NCI-H82 (cell line): ENCODE measurements at regions not wholly inside any gene's neighbourhood (a gene's known extent, or its start where the extent isn't known, plus 50 kb on each side); places are given as distances from the start of the nearest gene placed in this dataset.
A peak's percentile ranks its signal among the peaks of the same experiment; 100 is the strongest.

Experiments
- DNase-seq: peaks from one replicate; lab custom pipeline; 2025; lab: John Stamatoyannopoulos, UW

- no peak for DNase-seq
These were observed 171.1 kb downstream of the ZFP36L2 start for GRCh38 chr2:43055086-43055912.

- DNase-seq = peak; percentile 20
These were observed 172.0 kb downstream of the ZFP36L2 start for GRCh38 chr2:43054367-43054766.

DNA sequence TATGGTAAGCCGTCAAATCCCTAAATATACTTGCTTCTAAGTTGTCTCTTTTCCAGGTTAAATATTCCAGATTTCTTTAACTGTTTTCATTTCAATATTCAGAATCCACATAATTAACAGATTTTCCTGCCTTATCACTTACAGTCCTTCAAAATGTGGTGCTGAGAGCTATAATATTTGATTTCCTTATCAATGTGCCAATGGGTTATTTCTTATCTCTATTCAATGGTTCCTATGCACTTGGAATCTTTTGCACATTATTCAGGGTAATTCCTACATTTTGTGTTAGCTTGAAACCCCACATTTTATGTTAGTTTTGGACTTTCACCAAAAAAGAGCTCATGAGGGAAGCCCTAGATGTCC, 173.5 kb downstream of the ZFP36L2 start:
- no peak for DNase-seq

DNA sequence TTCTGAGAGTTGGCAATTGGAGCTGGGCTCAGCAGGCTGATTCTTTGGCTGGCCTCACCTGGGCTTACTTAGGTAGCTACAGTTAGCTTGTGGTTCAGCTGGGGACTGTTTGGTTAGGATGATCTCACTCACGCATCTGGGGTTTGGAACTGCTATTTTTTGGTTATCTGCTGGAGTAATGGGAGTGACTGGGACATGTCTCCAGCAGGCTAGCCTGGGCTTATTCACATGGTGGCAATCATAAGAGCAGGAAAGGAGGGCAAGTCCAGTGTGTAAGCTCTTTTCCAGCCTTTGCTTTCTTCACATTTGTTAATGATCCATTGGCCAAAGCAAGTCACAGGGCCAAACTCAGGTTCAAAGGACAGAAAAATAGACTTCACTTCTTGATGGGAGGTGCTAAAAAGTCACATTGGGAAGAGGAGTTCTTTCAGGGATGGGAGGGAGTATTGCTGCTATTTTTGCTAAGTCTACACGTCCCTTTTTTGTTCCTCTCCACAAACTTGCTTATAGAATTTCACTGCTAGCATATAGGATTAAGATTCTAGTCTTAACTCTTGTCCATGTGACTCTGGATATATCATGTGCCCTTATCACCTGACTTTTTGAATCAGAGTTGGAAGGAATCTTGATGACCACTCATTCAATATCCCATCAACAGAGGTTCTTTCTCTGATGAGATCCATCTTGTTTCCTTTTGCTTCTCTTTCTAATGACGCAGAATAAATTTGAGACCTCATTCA, 174.0 kb downstream of the ZFP36L2 start:
- DNase-seq = no peak

DNA sequence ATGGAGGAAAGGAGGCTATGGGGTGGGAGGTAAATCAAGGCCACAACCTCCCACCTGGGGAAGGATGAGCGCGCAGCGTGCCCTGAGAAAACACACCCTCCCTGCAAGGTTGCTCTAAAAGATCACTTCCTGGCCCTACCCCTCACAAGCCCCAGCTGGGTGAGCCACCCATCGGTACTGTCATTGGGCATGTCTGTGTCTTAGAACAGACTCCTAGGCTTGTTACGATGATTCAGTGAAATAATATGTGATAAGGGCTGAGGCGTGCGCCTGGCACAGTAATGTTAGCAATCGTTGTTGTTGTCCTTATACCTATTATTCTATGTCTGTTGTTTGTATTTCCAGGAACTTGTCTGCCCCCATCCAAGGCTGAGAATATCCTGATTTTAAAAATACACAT, 175.1 kb downstream of the ZFP36L2 start:
- DNase-seq = no peak

DNA sequence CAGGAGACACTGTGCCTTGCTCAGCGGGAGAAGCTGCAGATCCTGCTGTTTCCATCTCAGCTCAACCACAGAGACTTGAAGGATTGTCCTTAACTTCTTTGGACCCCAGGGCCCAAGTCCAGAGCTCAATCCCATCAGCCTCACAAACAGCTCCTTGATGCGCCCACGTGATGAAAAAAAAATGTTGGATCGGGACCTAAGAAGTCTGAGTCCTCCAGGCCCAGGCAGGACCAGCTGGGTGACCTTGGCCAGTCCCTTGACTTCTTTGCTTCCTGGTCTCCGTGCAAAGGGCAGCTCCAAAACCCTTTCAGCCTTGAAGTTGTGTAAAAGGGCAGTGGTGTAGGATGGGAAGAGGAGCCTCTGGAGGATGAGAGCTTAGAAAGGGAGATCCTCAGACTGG, 175.5 kb downstream of the ZFP36L2 start:
- DNase-seq = no peak

GRCh38 chr2:43049836-43050801, 176.3 kb downstream of the ZFP36L2 start:
- DNase-seq = no peak

GRCh38 chr2:43047187-43047780, 179.1 kb downstream of the ZFP36L2 start:
- DNase-seq = no peak

GRCh38 chr2:43045866-43046265, 180.5 kb downstream of the ZFP36L2 start:
- no peak for DNase-seq

DNA sequence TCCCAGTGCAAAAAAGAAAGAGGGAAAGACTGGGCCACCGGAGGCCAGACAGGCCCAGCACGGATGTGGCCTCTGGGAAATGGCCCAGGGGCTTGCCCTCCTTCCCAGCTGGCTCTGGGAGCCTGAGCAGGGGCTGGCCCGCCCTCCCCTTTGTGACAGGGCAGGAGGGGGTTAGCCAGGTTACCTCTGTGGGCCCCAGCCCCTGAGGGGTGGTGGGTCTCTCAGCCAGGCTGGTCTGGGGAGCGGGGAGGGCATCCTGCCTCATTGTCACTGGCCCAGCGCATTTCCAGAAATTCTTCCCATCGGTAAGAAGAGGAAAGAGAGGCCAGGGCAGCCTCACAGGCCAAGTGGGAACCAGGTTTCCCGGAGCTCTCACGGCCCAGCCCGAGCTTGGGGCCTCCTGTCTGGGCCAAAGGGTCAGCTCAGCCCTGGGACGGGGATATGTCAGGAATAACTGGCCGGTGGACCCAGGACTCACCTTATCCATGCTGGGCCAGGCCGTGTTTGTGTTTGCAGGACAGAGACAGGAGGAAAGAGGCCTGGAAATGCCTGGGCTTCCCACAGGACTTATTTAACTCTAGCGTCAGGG, 182.2 kb downstream of the ZFP36L2 start:
- no peak for DNase-seq

GRCh38 chr2:43043553-43043870, 182.9 kb downstream of the ZFP36L2 start:
- no peak for DNase-seq

DNA sequence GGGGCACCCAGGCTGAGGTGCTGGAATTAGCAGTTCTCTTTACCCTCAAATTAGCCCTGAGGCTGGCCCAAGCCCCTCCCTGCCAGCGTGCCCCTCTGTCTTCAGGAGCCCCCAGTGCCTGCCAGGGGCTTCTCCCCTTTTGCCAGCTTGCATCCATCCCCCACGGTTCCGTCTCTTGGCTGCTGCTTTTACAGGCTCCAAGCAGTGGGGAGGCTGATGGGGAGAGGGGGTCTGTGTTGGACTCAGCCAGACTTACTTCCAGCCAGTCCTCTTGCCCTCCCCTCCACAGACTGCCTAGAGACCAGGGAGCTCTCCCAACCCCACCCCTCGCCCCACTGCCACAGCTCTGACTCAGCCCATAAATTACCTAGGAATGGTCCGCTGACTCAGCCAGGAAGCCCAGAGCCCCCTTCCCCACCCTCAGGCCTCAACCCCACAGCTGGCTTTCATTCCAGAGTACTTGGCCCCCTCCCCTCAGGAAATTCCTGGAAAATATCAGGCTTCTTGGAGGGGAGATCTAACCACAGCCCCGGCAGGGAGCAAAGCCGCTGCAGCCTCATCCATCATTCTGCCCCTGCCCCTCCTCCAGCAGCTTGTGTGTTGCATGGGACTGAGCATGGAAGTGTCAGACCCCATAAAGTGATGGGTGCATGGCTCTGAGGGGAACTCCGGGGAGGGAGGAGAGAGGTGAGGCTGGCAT, 184.6 kb downstream of the ZFP36L2 start:
- DNase-seq = peak; percentile 66

DNA sequence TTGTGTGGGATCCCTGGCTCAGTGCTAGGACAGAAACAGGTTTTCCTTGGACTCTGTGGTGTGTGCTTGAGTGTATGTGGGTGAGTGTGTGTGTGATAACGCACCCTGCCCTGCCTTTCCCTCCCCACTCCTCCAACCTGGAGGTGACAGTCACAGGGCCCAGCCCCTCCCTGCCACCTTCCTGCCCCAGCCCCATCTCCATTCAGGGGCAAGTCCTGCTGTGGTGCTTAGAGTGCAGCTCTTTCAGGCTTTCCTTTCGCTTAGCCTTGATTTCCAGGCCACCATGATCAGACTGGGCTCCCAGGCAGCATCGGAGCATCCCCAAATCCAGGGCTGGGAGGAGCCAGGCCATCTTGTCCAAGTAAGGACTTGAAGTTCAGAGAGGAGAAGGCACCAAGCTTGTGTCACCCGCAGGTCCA, 185.2 kb downstream of the ZFP36L2 start:
- no peak for DNase-seq

DNA sequence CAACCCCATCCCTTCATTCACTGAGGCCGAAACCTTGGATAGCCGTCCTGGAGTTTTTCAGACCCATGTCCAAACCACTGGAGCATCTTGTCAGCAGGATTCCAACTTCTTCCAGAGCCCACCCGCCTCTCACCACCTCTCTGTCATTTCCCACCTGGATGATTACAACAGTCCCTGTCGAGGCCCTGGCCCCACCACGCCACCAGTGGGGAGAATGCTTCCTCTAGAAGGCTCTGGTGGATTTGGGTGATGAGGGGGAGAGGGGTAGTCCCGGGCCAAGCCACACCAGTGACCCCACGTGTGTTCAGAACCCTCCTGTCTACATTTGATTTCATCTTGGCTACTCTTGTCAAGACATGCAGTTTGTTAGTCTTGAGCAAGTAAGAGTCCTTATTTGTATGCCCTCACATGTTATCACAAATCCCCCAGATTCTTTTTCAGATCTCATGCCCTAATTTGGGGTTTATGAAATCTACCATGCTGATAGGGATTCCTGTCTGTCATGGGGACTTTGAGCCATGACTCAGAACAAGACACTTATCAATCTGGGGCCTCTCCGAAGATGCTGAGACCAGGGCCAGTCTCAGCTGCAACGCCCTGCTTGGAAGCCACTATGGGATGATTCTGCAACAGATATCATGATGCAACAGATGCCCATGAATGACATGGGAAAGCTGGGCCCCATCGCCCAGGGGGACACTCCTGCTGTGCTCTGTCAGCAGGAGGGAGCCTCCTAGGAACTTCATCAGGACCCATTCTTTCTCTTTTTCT, 186.1 kb downstream of the ZFP36L2 start:
- no peak for DNase-seq

DNA sequence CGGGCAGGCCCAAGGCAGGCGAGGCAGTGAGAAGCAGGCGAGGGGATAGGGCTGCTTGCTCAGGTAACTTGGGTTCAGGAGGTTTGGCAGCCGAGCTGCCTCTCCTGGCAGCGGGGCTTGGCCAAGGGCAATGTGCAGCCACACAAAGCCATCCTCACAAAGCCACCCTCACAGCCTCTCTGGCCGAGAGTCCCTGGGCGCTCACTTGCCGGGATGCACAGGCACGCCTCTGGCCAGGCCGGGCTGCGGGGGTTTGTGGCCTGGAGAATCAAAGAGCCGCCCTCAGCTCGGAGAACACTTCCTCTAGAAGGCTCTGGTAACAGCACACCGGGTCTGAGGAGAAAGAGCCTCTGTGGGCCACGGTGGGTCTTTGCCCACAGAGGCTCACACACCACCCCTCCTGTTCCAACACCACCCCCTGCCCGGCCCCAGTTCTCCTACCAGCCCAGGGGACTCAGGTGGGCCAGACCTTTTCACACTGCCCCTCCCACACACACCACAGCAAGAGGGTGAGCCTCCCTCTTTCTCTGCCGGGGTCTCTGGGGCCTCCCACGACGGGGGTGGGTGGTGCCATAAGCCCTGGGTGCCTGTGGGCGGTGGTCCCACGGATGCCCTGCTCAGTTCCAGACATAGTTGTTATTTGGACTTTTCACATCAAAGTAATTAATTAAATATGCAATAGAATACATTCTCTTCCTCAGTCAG, 186.9 kb downstream of the ZFP36L2 start:
- no peak for DNase-seq

- DNase-seq = no peak
These were observed 187.7 kb downstream of the ZFP36L2 start for GRCh38 chr2:43038696-43039094.

- no peak for DNase-seq
These were observed 188.2 kb downstream of the ZFP36L2 start for GRCh38 chr2:43038034-43038695.

DNA sequence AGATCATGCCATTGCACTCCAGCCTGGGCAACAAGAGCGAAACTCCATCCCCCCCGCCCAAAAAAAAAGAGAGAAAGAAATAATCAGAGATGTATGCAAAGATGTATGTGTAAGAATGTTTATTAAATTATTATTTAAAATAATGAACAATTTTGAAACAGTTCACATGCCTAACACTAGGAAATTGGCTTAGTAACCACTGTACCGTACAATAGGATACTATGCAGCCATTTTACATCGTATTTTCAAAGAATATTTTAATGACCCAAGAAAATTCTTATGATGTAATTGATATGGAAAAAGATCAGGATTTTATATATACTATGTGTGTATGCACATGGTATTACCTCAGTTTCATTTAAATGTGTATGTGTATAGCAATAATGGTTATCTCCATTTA, 190.5 kb downstream of the ZFP36L2 start:
- no peak for DNase-seq

- DNase-seq = no peak
These were observed 191.5 kb downstream of the ZFP36L2 start for GRCh38 chr2:43034921-43035320.
